H1 (cell line): ENCODE measurements at regions not wholly inside any gene's neighbourhood (a gene's known extent, or its start where the extent isn't known, plus 50 kb on each side); places are given as distances from the start of the nearest gene placed in this dataset.

ENCODE experiments used
- EP300 ChIP-seq, 2 experiments: IDR thresholded peaks; 1 replicate in 1 of 2; 2 replicates in 1 of 2; pipeline ENCODE4 v1.6.1; 2011 to 2012; ENCODE audit warnings: low read depth in 2 of 2, low read length in 2 of 2, mild to moderate bottlenecking in 2 of 2, borderline replicate concordance in 1 of 2, inconsistent platforms in 1 of 2, moderate library complexity in 1 of 2
- EZH2 ChIP-seq: fragments of 200-600 bp; sonication (generic); IDR thresholded peaks from 2 replicates; pipeline ENCODE4 v1.7.1; 2012; ENCODE audit warnings: low read depth, mild to moderate bottlenecking, moderate library complexity, low read length, inconsistent platforms; ENCODE audit not compliant: severe bottlenecking
- MAX ChIP-seq: IDR thresholded peaks from 2 replicates; pipeline ENCODE4 v1.6.1; 2012; ENCODE audit warnings: inconsistent platforms
- POLR2A ChIP-seq, 2 experiments: IDR thresholded peaks; 1 replicate in 1 of 2; 2 replicates in 1 of 2; pipeline ENCODE4 v1.6.1; 2011; ENCODE audit warnings: low read depth in 2 of 2, low read length in 2 of 2, mild to moderate bottlenecking in 2 of 2; ENCODE audit errors: control extremely low read depth in 1 of 2
- SIN3A ChIP-seq, 2 experiments: IDR thresholded peaks in 1 of 2; conservative IDR thresholded peaks in 1 of 2; 2 replicates each; pipeline ENCODE4 v1.6.1; 2011 to 2012; ENCODE audit warnings: low read length in 2 of 2, improper control_type of control experiment in 1 of 2, low read depth in 1 of 2, mild to moderate bottlenecking in 1 of 2
- SP1 ChIP-seq: IDR thresholded peaks from 2 replicates; pipeline ENCODE4 v1.6.1; 2011; ENCODE audit warnings: low read depth, low read length
- SUZ12 ChIP-seq: fragments of 200-600 bp; sonication (generic); IDR thresholded peaks from 2 replicates; pipeline ENCODE4 v1.6.1; 2012; ENCODE audit warnings: mild to moderate bottlenecking, inconsistent platforms, low read length, moderate library complexity, mixed read lengths
- YY1 ChIP-seq: IDR thresholded peaks from 2 replicates; pipeline ENCODE4 v1.6.1; 2011; ENCODE audit warnings: low read depth, mild to moderate bottlenecking, low read length
- TF ChIP-seq, protein P1 (sequence below), 3 experiments: IDR thresholded peaks; 1 replicate in 2 of 3; 2 replicates in 1 of 3; pipeline versions ENCODE4 v1.5.1 to v1.6.1; 2011; ENCODE audit warnings: low read length in 3 of 3, mild to moderate bottlenecking in 3 of 3, inconsistent platforms in 2 of 3, low read depth in 1 of 3, moderate library complexity in 1 of 3; ENCODE audit not compliant: insufficient read depth in 1 of 3; ENCODE audit errors: control extremely low read depth in 1 of 3
- TF ChIP-seq, protein P2 (sequence below): IDR thresholded peaks from 2 replicates; pipeline ENCODE4 v1.6.1; 2011; ENCODE audit warnings: low read depth, mild to moderate bottlenecking, low read length; ENCODE audit not compliant: insufficient read depth

- TF ChIP-seq YY1 (no peak), SP1 (no peak), POLR2A (IDR thresholded peaks at IDR 0.05; ENCODE audit: control extremely low read depth in 1 of 2, low read depth in 2 of 2, low read length in 2 of 2) (no peak), SUZ12 (no peak), MAX (no peak), EZH2 (no peak), EP300 (IDR thresholded peaks at IDR 0.05; ENCODE audit: borderline replicate concordance in 1 of 2, low read depth in 2 of 2, low read length in 2 of 2) (no peak), SIN3A (conservative IDR thresholded peaks at IDR 0.05 in 1 of 2, IDR thresholded peaks at IDR 0.05 in 1 of 2; ENCODE audit: low read depth in 1 of 2, low read length in 2 of 2) (no peak)
- TF ChIP-seq, protein P1, sequence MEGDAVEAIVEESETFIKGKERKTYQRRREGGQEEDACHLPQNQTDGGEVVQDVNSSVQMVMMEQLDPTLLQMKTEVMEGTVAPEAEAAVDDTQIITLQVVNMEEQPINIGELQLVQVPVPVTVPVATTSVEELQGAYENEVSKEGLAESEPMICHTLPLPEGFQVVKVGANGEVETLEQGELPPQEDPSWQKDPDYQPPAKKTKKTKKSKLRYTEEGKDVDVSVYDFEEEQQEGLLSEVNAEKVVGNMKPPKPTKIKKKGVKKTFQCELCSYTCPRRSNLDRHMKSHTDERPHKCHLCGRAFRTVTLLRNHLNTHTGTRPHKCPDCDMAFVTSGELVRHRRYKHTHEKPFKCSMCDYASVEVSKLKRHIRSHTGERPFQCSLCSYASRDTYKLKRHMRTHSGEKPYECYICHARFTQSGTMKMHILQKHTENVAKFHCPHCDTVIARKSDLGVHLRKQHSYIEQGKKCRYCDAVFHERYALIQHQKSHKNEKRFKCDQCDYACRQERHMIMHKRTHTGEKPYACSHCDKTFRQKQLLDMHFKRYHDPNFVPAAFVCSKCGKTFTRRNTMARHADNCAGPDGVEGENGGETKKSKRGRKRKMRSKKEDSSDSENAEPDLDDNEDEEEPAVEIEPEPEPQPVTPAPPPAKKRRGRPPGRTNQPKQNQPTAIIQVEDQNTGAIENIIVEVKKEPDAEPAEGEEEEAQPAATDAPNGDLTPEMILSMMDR (IDR thresholded peaks at IDR 0.05; ENCODE audit: control extremely low read depth in 1 of 3, insufficient read depth in 1 of 3, low read depth in 1 of 3, low read length in 3 of 3): no peak
- TF ChIP-seq, protein P2, sequence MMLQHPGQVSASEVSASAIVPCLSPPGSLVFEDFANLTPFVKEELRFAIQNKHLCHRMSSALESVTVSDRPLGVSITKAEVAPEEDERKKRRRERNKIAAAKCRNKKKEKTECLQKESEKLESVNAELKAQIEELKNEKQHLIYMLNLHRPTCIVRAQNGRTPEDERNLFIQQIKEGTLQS: no peak
Observed at GRCh38 chr4:126364311-126364911, 1049.7 kb downstream of the FAT4 start.
